ENCODE measurements at regions not wholly inside any gene's neighbourhood (a gene's known extent, or its start where the extent isn't known, plus 50 kb on each side); places are given as distances from the start of the nearest gene placed in this dataset.

- Histone ChIP-seq H3K4me1 (no peaks in the 10 kb centered on the region), H3K27me3 (no peaks in the 10 kb centered on the region), H3K36me3 (no peaks in the 10 kb centered on the region), H3K27ac (no peak overlapping the region), H3K9me3 (no peaks in the 10 kb centered on the region), H3K4me3 (no peak overlapping the region)
- ATAC-seq = no peak
- intact Hi-C loops (cut with DNase I) = no loop called here
- no peak for TF ChIP-seq CTCF (IDR thresholded peaks at IDR 0.05)
- no peak for DNase-seq
Measured at GRCh38 chr10:34908481-34908880, 93.4 kb upstream of the PARD3 start.

GRCh38 chr10:34907743-34908430, 92.8 kb upstream of the PARD3 start:
- H3K27ac ChIP-seq = no peak overlapping the region
- H3K9me3 ChIP-seq = no peaks in the 10 kb centered on the region
- ATAC-seq = no peak
- H3K4me1 ChIP-seq = no peaks in the 10 kb centered on the region
- no peaks in the 10 kb centered on the region for H3K27me3 ChIP-seq
- H3K4me3 ChIP-seq = no peak overlapping the region
- TF ChIP-seq CTCF (IDR thresholded peaks at IDR 0.05) = no peak
- no peaks in the 10 kb centered on the region for H3K36me3 ChIP-seq
- no peak for DNase-seq
- intact Hi-C loops (cut with DNase I) = no loop called here

GRCh38 chr10:34906067-34906965, 91.2 kb upstream of the PARD3 start:
- intact Hi-C loops (cut with DNase I) = no loop called here
- no peaks in the 10 kb centered on the region for H3K27me3 ChIP-seq
- H3K27ac ChIP-seq = no peak overlapping the region
- H3K4me3 ChIP-seq = no peak overlapping the region
- H3K9me3 ChIP-seq = no peaks in the 10 kb centered on the region
- no peak for TF ChIP-seq CTCF (IDR thresholded peaks at IDR 0.05)
- no peaks in the 10 kb centered on the region for H3K36me3 ChIP-seq
- peak in 3 of 4 donors; percentile 41 to 74 (median 54) for DNase-seq
- peak; percentile 94 for ATAC-seq
- H3K4me1 ChIP-seq = no peaks in the 10 kb centered on the region

- Histone ChIP-seq H3K4me1 (no peaks in the 10 kb centered on the region), H3K27ac (no peak overlapping the region), H3K36me3 (no peaks in the 10 kb centered on the region), H3K9me3 (no peaks in the 10 kb centered on the region), H3K27me3 (no peaks in the 10 kb centered on the region), H3K4me3 (no peak overlapping the region)
- DNase-seq (peak in 1 of 4 donors; percentile 13), ATAC-seq (no peak)
- intact Hi-C loops (cut with DNase I) = no loop called here
- no peak for TF ChIP-seq CTCF (IDR thresholded peaks at IDR 0.05)
Measured at GRCh38 chr10:34905200-34905927, 90.3 kb upstream of the PARD3 start.

- Histone ChIP-seq H3K36me3 (no peaks in the 10 kb centered on the region), H3K4me3 (no peak overlapping the region), H3K27me3 (no peaks in the 10 kb centered on the region), H3K27ac (no peak overlapping the region), H3K4me1 (no peaks in the 10 kb centered on the region), H3K9me3 (no peaks in the 10 kb centered on the region)
- intact Hi-C loops (cut with DNase I) = no loop called here
- no peak for DNase-seq
- no peak for TF ChIP-seq CTCF (IDR thresholded peaks at IDR 0.05)
- no peak for ATAC-seq
Measured at GRCh38 chr10:34904191-34904590, 89.1 kb upstream of the PARD3 start.
